ENCODE measurements at regions not wholly inside any gene's neighbourhood (a gene's known extent, or its start where the extent isn't known, plus 50 kb on each side); places are given as distances from the start of the nearest gene placed in this dataset.

GRCh38 chr12:45663455-45663854 is 66.1 kb upstream of the ARID2 start:
- TF ChIP-seq SIN3A (IDR thresholded peaks at IDR 0.05; ENCODE audit: borderline replicate concordance, insufficient read depth, low read length) (no peak), POLR2AphosphoS5 (IDR thresholded peaks at IDR 0.05; ENCODE audit: low read depth, low read length) (no peak), TAF1 (IDR thresholded peaks at IDR 0.05; ENCODE audit: borderline replicate concordance, insufficient read depth, low read length) (no peak)

Data from PFSK-1 (cell line).